NCI-H748 (cell line): ENCODE measurements at regions not wholly inside any gene's neighbourhood (a gene's known extent, or its start where the extent isn't known, plus 50 kb on each side); places are given as distances from the start of the nearest gene placed in this dataset.
A peak's percentile ranks its signal among the peaks of the same experiment; 100 is the strongest.

ENCODE experiments used
- DNase-seq: peaks from one replicate; lab custom pipeline; 2025; ENCODE audit not compliant: unreplicated experiment; lab: John Stamatoyannopoulos, UW

DNA sequence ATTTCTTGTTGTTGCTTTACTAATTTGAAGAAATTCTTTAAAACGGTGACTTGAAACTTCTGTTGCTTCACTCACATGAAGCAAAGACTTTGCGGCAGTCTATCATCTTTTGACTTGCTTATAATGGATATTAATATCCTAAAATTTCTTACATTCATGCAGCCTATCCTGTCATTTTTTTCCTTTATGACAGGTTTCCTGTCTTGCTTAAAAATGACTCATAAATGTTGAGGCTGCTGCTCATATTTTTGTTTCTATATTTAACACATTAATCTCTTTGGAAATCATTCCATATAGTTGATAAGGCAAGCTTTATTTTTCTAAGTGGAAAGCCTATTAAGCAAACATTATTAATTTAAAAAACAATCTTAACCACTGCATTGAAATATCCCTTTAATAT is 176.6 kb upstream of the GALNTL6 start:
- no peak for DNase-seq

GRCh38 chr4:171629737-171630136 is 183.5 kb upstream of the GALNTL6 start:
- peak; percentile 47 for DNase-seq

- no peak for DNase-seq
Measured at GRCh38 chr4:171629182-171629581, 184.0 kb upstream of the GALNTL6 start.

- no peak for DNase-seq
Measured at GRCh38 chr4:171626554-171626953, 186.7 kb upstream of the GALNTL6 start.

DNA sequence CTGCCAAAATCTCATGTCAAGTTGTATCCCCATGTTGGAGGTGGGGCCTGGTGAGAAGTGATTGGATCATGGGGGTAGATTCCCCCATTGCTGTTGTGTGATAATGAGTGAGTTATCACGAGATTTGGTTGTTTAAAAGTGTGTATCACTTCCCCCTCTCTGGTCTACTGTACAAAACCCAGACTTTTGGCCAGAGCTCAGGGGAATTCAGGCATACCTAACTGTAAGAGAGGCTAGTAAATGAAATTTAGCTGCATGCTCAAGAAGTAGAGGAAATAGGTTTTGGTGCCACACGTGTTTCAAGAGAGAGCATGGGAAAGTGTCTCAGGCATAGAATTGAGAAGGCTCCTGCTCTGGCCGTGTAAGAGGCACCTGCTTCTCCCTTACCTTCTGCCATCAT is 190.5 kb upstream of the GALNTL6 start:
- DNase-seq = no peak

DNA sequence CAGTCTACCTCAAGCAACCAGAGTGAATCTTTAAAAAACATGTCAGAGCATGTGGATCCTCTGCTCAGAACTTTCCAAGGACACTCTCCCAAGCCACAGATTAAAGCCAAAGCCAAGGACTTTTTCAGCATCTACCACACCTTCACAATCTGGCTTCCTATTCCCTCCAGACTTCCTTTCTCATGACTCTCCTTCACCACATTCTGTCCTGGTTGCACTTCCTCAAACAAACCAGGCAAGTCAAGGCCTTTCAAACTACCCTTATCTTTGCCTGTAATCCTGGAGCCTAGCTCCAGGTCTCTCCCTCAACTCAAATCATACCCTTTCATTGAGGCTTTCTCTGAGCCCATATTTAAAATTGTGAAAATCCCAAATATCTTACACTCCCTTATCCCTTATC is 191.6 kb upstream of the GALNTL6 start:
- no peak for DNase-seq

DNA sequence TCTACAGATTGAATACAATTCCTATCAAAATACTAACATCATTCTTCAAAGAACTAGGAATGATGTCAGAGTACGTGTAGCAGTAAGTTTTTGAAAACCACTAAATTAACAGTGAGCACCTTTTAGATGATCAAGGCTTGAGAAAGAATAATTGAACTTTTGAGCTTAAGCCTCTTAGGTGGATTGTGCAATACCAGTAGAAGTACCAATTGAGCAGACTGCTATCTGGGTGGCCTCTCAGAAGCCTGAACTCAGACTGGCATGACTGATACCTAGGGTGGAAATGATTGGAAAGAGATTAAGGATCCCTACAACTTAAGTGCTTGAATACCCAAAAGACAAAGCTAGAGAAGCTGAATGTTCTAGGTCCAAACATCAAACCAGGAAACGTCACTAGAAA is 200.3 kb upstream of the GALNTL6 start:
- DNase-seq = no peak

DNA sequence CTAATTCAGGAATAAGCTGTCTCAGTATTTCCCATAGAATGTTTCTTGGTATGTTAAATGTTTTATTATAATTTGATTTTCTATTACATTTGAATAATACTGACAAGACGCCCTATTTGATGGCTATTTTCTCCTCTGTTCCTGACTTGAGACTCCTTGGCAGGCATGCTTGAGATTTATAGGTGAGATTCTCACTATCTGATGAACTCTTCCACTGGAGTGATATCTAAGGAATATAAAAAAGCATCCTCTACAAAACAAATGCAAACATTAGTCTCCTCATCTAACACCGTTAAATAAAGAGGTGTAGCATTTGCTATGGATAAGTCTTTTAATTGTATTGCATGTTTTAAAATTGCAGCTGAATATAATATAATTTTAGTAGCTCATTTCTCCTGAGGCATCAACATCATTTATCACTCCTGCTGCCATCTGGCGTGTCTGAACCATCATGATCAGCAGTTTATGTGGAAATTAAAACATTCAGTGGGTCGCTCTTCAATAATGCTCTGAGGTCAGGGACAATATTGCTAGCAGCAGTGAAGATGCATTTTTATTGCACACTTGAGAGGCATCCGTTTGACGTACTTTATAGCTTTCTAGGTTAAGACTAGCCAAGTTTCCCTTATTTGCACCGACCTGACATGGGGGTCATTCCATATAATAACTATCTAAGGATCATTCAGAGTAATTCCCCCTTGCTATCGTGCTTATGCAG is 210.4 kb upstream of the GALNTL6 start:
- DNase-seq = peak; percentile 29

GRCh38 chr4:171601091-171601490 is 212.1 kb upstream of the GALNTL6 start:
- DNase-seq = no peak

GRCh38 chr4:171599628-171600027 is 213.6 kb upstream of the GALNTL6 start:
- no peak for DNase-seq

DNA sequence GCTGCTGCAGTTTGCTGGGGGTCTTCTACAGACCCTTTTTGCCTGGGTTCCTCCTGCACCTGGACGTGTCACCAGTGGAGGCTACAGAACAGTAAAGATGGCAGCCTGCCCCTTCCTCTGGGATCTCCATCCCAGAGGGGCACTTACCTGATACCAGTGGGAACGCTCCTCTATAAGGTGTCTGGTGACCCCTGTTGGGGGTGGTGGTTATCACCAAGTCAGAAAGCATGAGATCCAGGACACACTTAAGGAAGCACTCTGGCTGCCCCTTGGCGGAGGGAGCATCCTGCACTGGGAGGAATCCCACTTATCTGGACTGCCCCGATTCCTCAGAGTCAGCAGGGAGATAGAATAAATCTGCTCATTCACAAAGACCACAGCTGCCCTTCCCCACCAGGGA is 218.9 kb upstream of the GALNTL6 start:
- DNase-seq = peak; percentile 2

- DNase-seq = no peak
Measured at GRCh38 chr4:171590716-171591115, 222.5 kb upstream of the GALNTL6 start.

GRCh38 chr4:171588764-171589163 is 224.4 kb upstream of the GALNTL6 start:
- no peak for DNase-seq

- DNase-seq = peak; percentile 61
Measured at GRCh38 chr4:171588051-171588545, 225.1 kb upstream of the GALNTL6 start.

GRCh38 chr4:171583790-171584189 is 229.4 kb upstream of the GALNTL6 start:
- peak; percentile 2 for DNase-seq

DNA sequence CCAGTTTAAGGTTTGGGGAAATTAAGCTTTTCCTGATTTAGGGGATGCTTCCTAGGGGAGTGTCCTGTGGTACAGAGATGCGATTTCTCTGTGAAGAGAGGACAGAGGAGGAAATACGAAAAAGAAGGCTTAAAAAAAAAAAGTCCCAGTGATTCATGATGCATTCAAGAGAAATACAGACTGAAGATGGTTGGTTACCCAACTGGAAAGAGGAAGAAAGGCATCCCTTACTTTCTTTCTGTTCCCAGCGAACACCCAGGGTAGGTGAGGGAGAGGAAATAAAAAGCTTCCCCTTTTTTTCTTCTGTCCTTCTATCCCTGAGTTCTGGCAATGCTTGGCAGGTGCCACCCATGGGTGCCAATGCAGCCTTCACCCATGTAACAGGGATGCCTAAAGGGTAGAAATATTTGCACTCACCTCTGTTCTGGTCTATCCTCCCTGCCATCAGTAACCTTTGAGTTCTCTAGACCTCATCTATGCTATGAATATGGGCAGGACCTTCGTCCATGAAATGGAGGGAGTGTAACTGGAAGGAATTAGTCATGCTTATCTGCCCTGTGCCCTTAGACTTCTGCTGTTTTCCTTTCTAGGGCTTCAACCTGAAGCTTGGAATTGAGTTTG is 230.1 kb upstream of the GALNTL6 start:
- DNase-seq = no peak

- no peak for DNase-seq
Measured at GRCh38 chr4:171573181-171573580, 240.0 kb upstream of the GALNTL6 start.

DNA sequence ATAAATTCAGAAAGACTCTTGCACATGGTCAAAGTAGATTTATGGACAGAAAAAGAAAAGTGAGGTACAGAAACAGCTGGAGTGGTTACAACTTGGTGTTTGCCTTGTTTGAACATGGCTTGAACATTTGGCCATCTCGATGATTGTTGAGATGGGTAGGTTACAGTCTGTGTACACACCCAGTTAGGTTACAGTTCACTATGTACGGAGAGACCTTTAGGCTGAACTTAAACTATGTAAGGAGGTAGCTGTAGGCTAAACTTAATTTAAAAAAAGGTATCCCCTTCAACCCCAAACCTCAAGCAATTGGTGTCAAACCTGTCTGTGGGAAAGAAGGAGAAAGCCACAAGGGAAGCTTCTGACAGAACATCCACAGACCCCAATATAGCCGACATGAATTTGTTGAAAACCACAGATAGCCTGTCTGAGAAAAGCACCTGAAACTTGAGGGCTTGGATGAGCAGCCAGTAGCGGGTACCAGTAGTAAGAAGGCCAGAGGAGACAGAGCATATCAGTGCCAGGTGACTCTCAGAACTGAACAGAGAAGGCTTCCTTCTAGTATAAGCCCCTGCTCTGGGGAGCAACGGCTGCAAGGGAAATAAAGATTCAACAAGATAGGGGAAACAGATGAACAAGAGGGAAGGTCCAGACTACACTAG is 247.9 kb upstream of the GALNTL6 start:
- no peak for DNase-seq

DNA sequence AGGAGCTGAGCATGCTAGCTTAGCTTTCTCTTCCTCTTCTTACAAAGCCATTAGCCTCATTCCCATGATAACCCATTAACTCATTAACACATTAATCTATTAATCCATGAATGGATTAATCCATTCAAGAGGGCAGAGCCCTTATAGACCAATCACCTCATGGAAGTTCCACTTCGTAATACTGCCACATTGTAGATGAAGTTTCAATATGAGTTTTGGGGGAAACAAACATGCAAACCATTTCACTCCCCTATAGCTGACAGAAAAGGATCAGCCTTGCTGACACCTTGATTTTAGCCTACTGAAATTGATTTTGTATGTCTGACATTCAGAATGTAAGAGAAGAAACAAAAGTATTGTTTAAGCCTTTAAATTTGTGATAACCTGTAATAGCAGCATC is 251.8 kb upstream of the GALNTL6 start:
- no peak for DNase-seq

- no peak for DNase-seq
Measured at GRCh38 chr4:171553961-171554360, 259.2 kb upstream of the GALNTL6 start.

DNA sequence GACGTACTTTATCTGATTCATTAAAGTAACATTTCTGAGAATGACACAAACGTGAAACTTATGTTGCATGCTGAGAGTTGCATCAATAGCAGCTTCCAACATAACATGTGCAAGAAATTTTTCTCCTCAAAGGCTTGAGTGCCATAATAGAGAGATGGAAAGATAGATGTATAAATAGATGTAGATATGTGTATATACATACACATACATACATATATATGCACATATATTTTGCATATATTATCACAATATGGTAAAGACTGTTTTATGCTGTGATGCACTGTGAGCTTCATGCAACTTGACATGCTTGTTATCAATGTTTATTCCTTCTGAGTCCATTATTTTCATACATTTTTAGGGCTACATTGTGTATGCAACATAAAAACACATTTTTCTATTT is 270.6 kb upstream of the GALNTL6 start:
- DNase-seq = no peak

- no peak for DNase-seq
Measured at GRCh38 chr4:171538601-171539100, 274.6 kb upstream of the GALNTL6 start.
